GM23248 (cell line): ENCODE measurements at regions not wholly inside any gene's neighbourhood (a gene's known extent, or its start where the extent isn't known, plus 50 kb on each side); places are given as distances from the start of the nearest gene placed in this dataset.

Source experiments
- DNase-seq: peaks from one replicate; pipeline ENCODE4 v3.0.0-alpha.2; 2015
- H2AFZ ChIP-seq: fragments of 200-600 bp; sonication (generic); 2 replicates; pipeline ENCODE4 v1.6.1; 2016; ENCODE audit warnings: antibody characterized with exemption
- H3F3A ChIP-seq: fragments of 200-600 bp; sonication (generic); 2 replicates; pipeline ENCODE4 v1.6.1; 2016; ENCODE audit warnings: mild to moderate bottlenecking, antibody characterized with exemption, mixed run types; ENCODE audit not compliant: insufficient read depth
- H3K27ac ChIP-seq: fragments of 200-600 bp; sonication (generic); 2 replicates; pipeline ENCODE4 v1.5.1; 2016; ENCODE audit warnings: mild to moderate bottlenecking
- H3K27me3 ChIP-seq: fragments of 200-600 bp; sonication (generic); replicated peaks from 2 replicates; pipeline ENCODE4 v1.6.1; 2016; ENCODE audit warnings: mild to moderate bottlenecking; ENCODE audit not compliant: insufficient read depth
- H3K36me3 ChIP-seq: fragments of 200-600 bp; sonication (generic); 2 replicates; pipeline ENCODE4 v1.6.1; 2016; ENCODE audit warnings: low read depth, mild to moderate bottlenecking
- H3K4me1 ChIP-seq: fragments of 200-600 bp; sonication (generic); 2 replicates; pipeline ENCODE4 v1.6.1; 2016; ENCODE audit warnings: mild to moderate bottlenecking; ENCODE audit not compliant: insufficient read depth
- H3K4me2 ChIP-seq: fragments of 200-600 bp; sonication (generic); one replicate; pipeline ENCODE4 v1.6.1; 2016; ENCODE audit warnings: mild to moderate bottlenecking; ENCODE audit not compliant: unreplicated experiment
- H3K4me3 ChIP-seq: fragments of 200-600 bp; sonication (generic); 2 replicates; pipeline ENCODE4 v1.5.1; 2016; ENCODE audit warnings: mild to moderate bottlenecking
- H3K79me2 ChIP-seq: fragments of 200-600 bp; sonication (generic); 2 replicates; pipeline ENCODE4 v1.6.1; 2016; ENCODE audit warnings: mild to moderate bottlenecking; ENCODE audit not compliant: insufficient read depth
- H3K9ac ChIP-seq: fragments of 200-600 bp; sonication (generic); 2 replicates; pipeline ENCODE4 v1.6.1; 2016; ENCODE audit warnings: mild to moderate bottlenecking
- H3K9me2 ChIP-seq: fragments of 200-600 bp; sonication (generic); 2 replicates; pipeline ENCODE4 v1.6.1; 2016; ENCODE audit warnings: mixed run types, mild to moderate bottlenecking, moderate library complexity; ENCODE audit not compliant: insufficient read depth
- H3K9me3 ChIP-seq: fragments of 200-600 bp; sonication (generic); one replicate; pipeline ENCODE4 v1.6.1; 2017; ENCODE audit warnings: low read depth
- H4K20me1 ChIP-seq: fragments of 200-600 bp; sonication (generic); 2 replicates; pipeline ENCODE4 v1.6.0; 2016; ENCODE audit not compliant: insufficient read depth
- EZH2 ChIP-seq: fragments of 200-600 bp; sonication (generic); IDR thresholded peaks from 2 replicates; pipeline ENCODE4 v1.6.1; 2018; ENCODE audit warnings: antibody characterized with exemption, mild to moderate bottlenecking; ENCODE audit not compliant: insufficient read depth, poor library complexity, severe bottlenecking
- EZH2phosphoT487 ChIP-seq: fragments of 200-600 bp; sonication (generic); IDR thresholded peaks from 2 replicates; pipeline ENCODE4 v1.6.1; 2018; ENCODE audit warnings: antibody characterized with exemption, moderate library complexity, mild to moderate bottlenecking, low read depth; ENCODE audit not compliant: insufficient read depth
- WGBS, 2 experiments: methylation state at CpG; one replicate each; pipeline ENCODE4 v1.1.6; 2015 to 2017; ENCODE audit warnings: low lambda C conversion rate in 2 of 2, low coverage in 1 of 2; ENCODE audit errors: missing lambda C conversion rate in 2 of 2; 5-methylcytosine and 5-hydroxymethylcytosine counted together
- in situ Hi-C: fragments of 300-500 bp; cut with MboI; formaldehyde crosslinking; loops from 2 replicates; pipeline ENCODE4 v1.15.0; 2020

- 35 to 50% methylated on average over 1 of the region's 1 CpG for WGBS, 2 experiments
- no peak for DNase-seq
- Histone ChIP-seq H3K4me3 (no peak overlapping the region), H3K9ac (no peak overlapping the region), H2AFZ (no peak overlapping the region), H3K9me3 (no peaks in the 10 kb centered on the region), H3K27ac (no peak overlapping the region), H3K4me2 (no peak overlapping the region), H3F3A (0 out of 2 replicates have a peak, but pooled peaks cover 1% of the 10 kb centered on the region), H3K4me1 (peaks cover 3% of the 10 kb centered on the region; the same call in 1 of the 2 replicates), H4K20me1 (peaks cover 35% of the 10 kb centered on the region), H3K27me3 (no peaks in the 10 kb centered on the region), H3K9me2 (no peaks in the 10 kb centered on the region), H3K36me3 (no peaks in the 10 kb centered on the region), H3K79me2 (peaks cover 98% of the 10 kb centered on the region)
- no peak for TF ChIP-seq EZH2phosphoT487
- no peak for TF ChIP-seq EZH2
- in situ Hi-C loops: no loop called here
Measured at GRCh38 chr3:72434296-72434695, 413.9 kb downstream of the SHQ1 start.

- in situ Hi-C loops: no loop called here
- H3K27ac ChIP-seq: no peak overlapping the region
- no peak for TF ChIP-seq EZH2phosphoT487
- no peak for TF ChIP-seq EZH2
- no peaks in the 10 kb centered on the region; the same call in 1 of the 2 replicates for H3K4me1 ChIP-seq
- H2AFZ ChIP-seq: no peak overlapping the region
- 94 to 97% methylated on average over 7 of the region's 7 CpGs for WGBS, 2 experiments
- no peak overlapping the region for H3K9ac ChIP-seq
- DNase-seq: no peak
- no peaks in the 10 kb centered on the region for H3K9me2 ChIP-seq
- H4K20me1 ChIP-seq: peaks cover 36% of the 10 kb centered on the region
- no peaks in the 10 kb centered on the region for H3K9me3 ChIP-seq
- H3F3A ChIP-seq: no peaks in the 10 kb centered on the region
- no peaks in the 10 kb centered on the region for H3K36me3 ChIP-seq
- no peak overlapping the region for H3K4me2 ChIP-seq
- no peaks in the 10 kb centered on the region for H3K27me3 ChIP-seq
- H3K4me3 ChIP-seq: no peak overlapping the region
- peaks cover 98% of the 10 kb centered on the region for H3K79me2 ChIP-seq
Measured at GRCh38 chr3:72432246-72432645, 416.0 kb downstream of the SHQ1 start.

- H3K4me2 ChIP-seq: no peak overlapping the region
- H3K79me2 ChIP-seq: peaks cover 98% of the 10 kb centered on the region
- H3K9ac ChIP-seq: no peak overlapping the region
- no peaks in the 10 kb centered on the region for H3K27me3 ChIP-seq
- no peaks in the 10 kb centered on the region for H3F3A ChIP-seq
- H4K20me1 ChIP-seq: peaks cover 38% of the 10 kb centered on the region
- no peak overlapping the region for H3K27ac ChIP-seq
- H3K4me3 ChIP-seq: no peak overlapping the region
- no peaks in the 10 kb centered on the region for H3K4me1 ChIP-seq
- TF ChIP-seq EZH2phosphoT487: no peak
- TF ChIP-seq EZH2: no peak
- H3K9me3 ChIP-seq: no peaks in the 10 kb centered on the region
- 73 to 75% methylated on average over 4 of the region's 4 CpGs for WGBS, 2 experiments
- DNase-seq: no peak
- in situ Hi-C loops: no loop called here
- H3K9me2 ChIP-seq: no peaks in the 10 kb centered on the region
- H2AFZ ChIP-seq: no peak overlapping the region
- no peaks in the 10 kb centered on the region for H3K36me3 ChIP-seq
Measured at GRCh38 chr3:72429589-72430353, 418.5 kb downstream of the SHQ1 start.

- Histone ChIP-seq H3K9ac (no peak overlapping the region), H3K9me3 (no peaks in the 10 kb centered on the region), H3K27ac (no peak overlapping the region), H3K4me3 (no peak overlapping the region), H3F3A (no peaks in the 10 kb centered on the region), H3K4me2 (no peak overlapping the region), H3K79me2 (peaks cover 98% of the 10 kb centered on the region), H2AFZ (no peak overlapping the region), H3K27me3 (no peaks in the 10 kb centered on the region), H3K9me2 (no peaks in the 10 kb centered on the region), H3K36me3 (no peaks in the 10 kb centered on the region), H3K4me1 (no peaks in the 10 kb centered on the region), H4K20me1 (peaks cover 39% of the 10 kb centered on the region)
- TF ChIP-seq EZH2phosphoT487 (no peak), EZH2 (no peak)
- 71 to 80% methylated on average over 4 of the region's 4 CpGs for WGBS, 2 experiments
- in situ Hi-C loops: no loop called here
- no peak for DNase-seq
Measured at GRCh38 chr3:72428803-72429202, 419.4 kb downstream of the SHQ1 start.

GRCh38 chr3:72427624-72428023 lies 420.6 kb downstream of the SHQ1 start:
- Histone ChIP-seq H3K27me3 (no peaks in the 10 kb centered on the region), H3K79me2 (peaks cover 98% of the 10 kb centered on the region), H3K4me3 (no peak overlapping the region), H3K9me2 (no peaks in the 10 kb centered on the region), H3F3A (no peaks in the 10 kb centered on the region), H2AFZ (no peak overlapping the region), H3K9ac (no peak overlapping the region), H3K9me3 (no peaks in the 10 kb centered on the region), H4K20me1 (peaks cover 30% of the 10 kb centered on the region), H3K36me3 (no peaks in the 10 kb centered on the region), H3K4me2 (no peak overlapping the region), H3K27ac (no peak overlapping the region), H3K4me1 (no peaks in the 10 kb centered on the region)
- no peak for DNase-seq
- TF ChIP-seq EZH2 (no peak), EZH2phosphoT487 (no peak)
- in situ Hi-C loops: no loop called here
- WGBS, 2 experiments: 97 to 99% methylated on average over 6 of the region's 6 CpGs
